ENCODE measurements at regions not wholly inside any gene's neighbourhood (a gene's known extent, or its start where the extent isn't known, plus 50 kb on each side); places are given as distances from the start of the nearest gene placed in this dataset.
"Not testable (repeated sequence)": the region's sequence is repeated elsewhere in the genome, so short reads cannot be mapped to it uniquely, and the experiment has no call there.

- ChIA-PET CTCF (interaction anchor here (1.4 to 1.6 kb wide), 2 partner anchors 8 to 15 kb away, joined by 3 read pairs; no protein-coding TSS in a partner anchor), POLR2A (no interaction called here)
- Histone ChIP-seq H3K27me3 (ENCODE audit: control insufficient read depth, insufficient read depth, low read length) (no peaks in the 10 kb centered on the region), H3K36me3 (ENCODE audit: control insufficient read depth, insufficient read depth, low read length) (no peaks in the 10 kb centered on the region), H3K4me3 (ENCODE audit: low read depth, low read length) (no peak overlapping the region)
- TF ChIP-seq, protein P1, sequence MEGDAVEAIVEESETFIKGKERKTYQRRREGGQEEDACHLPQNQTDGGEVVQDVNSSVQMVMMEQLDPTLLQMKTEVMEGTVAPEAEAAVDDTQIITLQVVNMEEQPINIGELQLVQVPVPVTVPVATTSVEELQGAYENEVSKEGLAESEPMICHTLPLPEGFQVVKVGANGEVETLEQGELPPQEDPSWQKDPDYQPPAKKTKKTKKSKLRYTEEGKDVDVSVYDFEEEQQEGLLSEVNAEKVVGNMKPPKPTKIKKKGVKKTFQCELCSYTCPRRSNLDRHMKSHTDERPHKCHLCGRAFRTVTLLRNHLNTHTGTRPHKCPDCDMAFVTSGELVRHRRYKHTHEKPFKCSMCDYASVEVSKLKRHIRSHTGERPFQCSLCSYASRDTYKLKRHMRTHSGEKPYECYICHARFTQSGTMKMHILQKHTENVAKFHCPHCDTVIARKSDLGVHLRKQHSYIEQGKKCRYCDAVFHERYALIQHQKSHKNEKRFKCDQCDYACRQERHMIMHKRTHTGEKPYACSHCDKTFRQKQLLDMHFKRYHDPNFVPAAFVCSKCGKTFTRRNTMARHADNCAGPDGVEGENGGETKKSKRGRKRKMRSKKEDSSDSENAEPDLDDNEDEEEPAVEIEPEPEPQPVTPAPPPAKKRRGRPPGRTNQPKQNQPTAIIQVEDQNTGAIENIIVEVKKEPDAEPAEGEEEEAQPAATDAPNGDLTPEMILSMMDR (IDR thresholded peaks at IDR 0.05; ENCODE audit: insufficient read depth, low read depth, low read length), result no peak
- DNase-seq (ENCODE audit: low read depth), result no peak
Observed at GRCh38 chr11:23924226-23924625, 572.6 kb upstream of the LUZP2 start.

DNA sequence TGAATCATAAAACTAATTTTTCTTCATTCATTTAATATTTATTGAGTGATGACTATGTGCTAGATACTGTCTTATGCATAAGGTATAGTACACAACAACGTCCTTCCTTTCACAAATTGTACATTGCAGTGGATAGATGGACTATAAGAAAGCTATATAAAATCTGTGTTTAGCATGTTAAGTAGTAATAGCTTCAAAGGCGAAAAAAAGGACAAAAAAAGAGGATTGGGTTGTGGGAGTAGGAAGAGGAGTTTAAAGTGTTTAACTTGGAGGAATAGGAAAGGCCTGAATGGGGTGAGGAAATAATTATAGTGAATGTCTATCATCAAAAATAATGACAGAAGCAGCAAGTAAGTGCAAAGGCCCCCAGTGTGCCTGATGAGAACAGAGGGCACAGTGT lies 565.4 kb upstream of the LUZP2 start:
- Histone ChIP-seq H3K4me3 (ENCODE audit: low read depth, low read length) (no peak overlapping the region), H3K27me3 (ENCODE audit: control insufficient read depth, insufficient read depth, low read length) (no peaks in the 10 kb centered on the region), H3K36me3 (ENCODE audit: control insufficient read depth, insufficient read depth, low read length) (no peaks in the 10 kb centered on the region)
- CTCF ChIA-PET, result no interaction called here
- no peak for DNase-seq (ENCODE audit: low read depth)
- POLR2A ChIA-PET, result no interaction called here
- TF ChIP-seq, protein P1 (IDR thresholded peaks at IDR 0.05; ENCODE audit: insufficient read depth, low read depth, low read length), result no peak

DNA sequence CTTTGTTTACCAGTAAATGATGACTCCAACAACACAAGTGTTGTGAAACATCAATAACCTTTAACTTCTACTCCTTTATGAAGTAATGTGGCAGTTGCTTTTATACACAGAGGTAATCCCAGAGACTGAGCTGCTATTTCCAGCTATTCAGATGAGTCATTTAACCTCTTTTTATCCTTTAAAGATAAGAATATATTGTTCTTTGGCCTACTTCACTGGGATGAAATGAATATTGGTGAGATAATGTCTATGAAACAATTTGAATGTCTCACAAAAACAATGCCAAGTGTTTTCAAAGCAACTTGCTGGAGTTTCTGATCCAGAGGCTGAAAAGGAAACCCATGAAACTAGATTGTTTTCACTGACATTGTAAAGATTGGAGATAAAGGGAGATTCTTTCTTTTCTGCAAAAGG lies 564.4 kb upstream of the LUZP2 start:
- TF ChIP-seq, protein P1 (IDR thresholded peaks at IDR 0.05; ENCODE audit: insufficient read depth, low read depth, low read length), result no peak
- ChIA-PET CTCF (interaction anchor here (1.0 kb wide), 1 partner anchor 9 kb away, joined by 3 read pairs; no protein-coding TSS in a partner anchor), POLR2A (no interaction called here)
- DNase-seq (ENCODE audit: low read depth), result no peak
- Histone ChIP-seq H3K36me3 (ENCODE audit: control insufficient read depth, insufficient read depth, low read length) (no peaks in the 10 kb centered on the region), H3K4me3 (ENCODE audit: low read depth, low read length) (no peak overlapping the region), H3K27me3 (ENCODE audit: control insufficient read depth, insufficient read depth, low read length) (no peaks in the 10 kb centered on the region)

- H3K4me3 ChIP-seq (ENCODE audit: low read depth, low read length), result no peak overlapping the region
- no peak for DNase-seq (ENCODE audit: low read depth)
- TF ChIP-seq, protein P1 (IDR thresholded peaks at IDR 0.05; ENCODE audit: insufficient read depth, low read depth, low read length), result no peak
- ChIA-PET POLR2A (no interaction called here), CTCF (no interaction called here)
- H3K36me3 ChIP-seq (ENCODE audit: control insufficient read depth, insufficient read depth, low read length), result no peaks in the 10 kb centered on the region
- H3K27me3 ChIP-seq (ENCODE audit: control insufficient read depth, insufficient read depth, low read length), result no peaks in the 10 kb centered on the region
Observed at GRCh38 chr11:23933721-23934120, 563.1 kb upstream of the LUZP2 start.

GRCh38 chr11:23934671-23935270 lies 562.1 kb upstream of the LUZP2 start:
- POLR2A ChIA-PET; H3K4me3 ChIP-seq (ENCODE audit: low read depth, low read length); DNase-seq (ENCODE audit: low read depth); H3K27me3 ChIP-seq (ENCODE audit: control insufficient read depth, insufficient read depth, low read length); H3K36me3 ChIP-seq (ENCODE audit: control insufficient read depth, insufficient read depth, low read length); CTCF ChIA-PET: not testable (repeated sequence)

DNA sequence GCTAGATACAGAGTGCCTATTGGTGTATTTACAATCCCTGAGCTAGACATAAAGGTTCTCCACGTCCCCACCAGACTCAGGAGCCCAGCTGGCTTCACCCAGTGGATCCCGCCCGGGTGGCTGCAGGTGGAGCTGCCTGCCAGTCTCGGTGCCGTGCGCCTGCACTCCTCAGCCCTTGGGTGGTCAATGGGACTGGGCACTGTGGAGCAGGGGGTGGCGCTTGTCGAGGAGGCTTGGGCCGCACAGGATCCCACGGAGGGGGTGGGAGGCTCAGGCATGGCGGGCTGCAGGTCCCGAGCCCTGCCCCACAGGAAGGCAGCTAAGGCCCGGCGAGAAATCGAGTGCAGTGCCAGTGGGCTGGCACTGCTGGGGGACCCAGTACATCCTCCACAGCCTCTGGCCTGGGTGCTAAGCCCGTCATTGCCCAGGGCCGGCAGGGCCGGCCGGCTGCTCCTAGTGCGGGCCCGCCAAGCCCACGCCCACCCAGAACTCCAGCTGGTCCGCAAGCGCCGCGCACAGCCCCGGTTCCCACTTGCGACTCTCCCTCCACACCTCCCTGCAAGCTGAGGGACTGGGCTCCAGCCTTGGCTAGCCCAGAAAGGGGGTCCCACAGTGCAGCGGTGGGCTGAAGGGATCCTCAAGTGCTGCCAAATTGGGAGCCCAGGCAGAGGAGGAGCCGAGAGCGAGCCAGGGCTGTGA lies 554.6 kb upstream of the LUZP2 start:
- DNase-seq (ENCODE audit: low read depth); H3K4me3 ChIP-seq (ENCODE audit: low read depth, low read length); CTCF ChIA-PET; H3K36me3 ChIP-seq (ENCODE audit: control insufficient read depth, insufficient read depth, low read length); H3K27me3 ChIP-seq (ENCODE audit: control insufficient read depth, insufficient read depth, low read length); POLR2A ChIA-PET: not testable (repeated sequence)
